K562 (cell line): ENCODE measurements at regions not wholly inside any gene's neighbourhood (a gene's known extent, or its start where the extent isn't known, plus 50 kb on each side); places are given as distances from the start of the nearest gene placed in this dataset.

Source experiments
- BMI1 ChIP-seq: fragments of 150-350 bp; IDR thresholded peaks from 2 replicates; pipeline ENCODE4 v1.6.1; 2014; ENCODE audit warnings: low read length
- CBFA2T2 ChIP-seq: fragments of 450-650 bp; conservative IDR thresholded peaks from 2 replicates; pipeline ENCODE4 v1.6.1; 2017; ENCODE audit warnings: mild to moderate bottlenecking
- FIP1L1 ChIP-seq: fragments of 200-400 bp; formaldehyde crosslinking; IDR thresholded peaks from 2 replicates; pipeline ENCODE4 v1.6.1; 2018; ENCODE audit warnings: mild to moderate bottlenecking, low read depth, low read length; ENCODE audit not compliant: poor library complexity, severe bottlenecking
- FOS ChIP-seq: IDR thresholded peaks from 3 replicates; pipeline ENCODE4 v1.6.1; 2011; ENCODE audit not compliant: insufficient read length; ENCODE audit errors: extremely low read depth
- FOXJ3 ChIP-seq: sonication (generic); formaldehyde crosslinking; IDR thresholded peaks from 2 replicates; pipeline ENCODE4 v1.4.0; 2020; ENCODE audit warnings: mild to moderate bottlenecking, missing genetic modification reagents
- GTF2B ChIP-seq: IDR thresholded peaks from 2 replicates; pipeline ENCODE4 v1.6.1; 2011; ENCODE audit not compliant: insufficient read length; ENCODE audit errors: extremely low read depth
- HDAC2 ChIP-seq: fragments of 450-650 bp; IDR thresholded peaks from 2 replicates; pipeline ENCODE4 v1.6.1; 2016; ENCODE audit warnings: mild to moderate bottlenecking
- HNRNPK ChIP-seq: fragments of 200-400 bp; formaldehyde crosslinking; IDR thresholded peaks from one replicate; pipeline ENCODE4 v1.6.1; 2018; ENCODE audit warnings: mild to moderate bottlenecking, low read depth, low read length; ENCODE audit not compliant: poor library complexity, severe bottlenecking
- MAZ ChIP-seq, 2 experiments: fragments of 450-650 bp in 1 of 2; sonication (generic) in 1 of 2; formaldehyde crosslinking; IDR thresholded peaks in 1 of 2; conservative IDR thresholded peaks in 1 of 2; 2 replicates each; pipeline versions ENCODE4 v1.4.0 to v1.5.0; 2020; ENCODE audit warnings: mild to moderate bottlenecking in 1 of 2, missing genetic modification reagents in 1 of 2
- MLLT1 ChIP-seq, 2 experiments: fragments of 450-650 bp; IDR thresholded peaks; 2 replicates each; pipeline ENCODE4 v1.6.1; 2016
- NFXL1 ChIP-seq: fragments of 450-650 bp; formaldehyde crosslinking; IDR thresholded peaks from 2 replicates; pipeline ENCODE4 v1.4.0; 2021; ENCODE audit warnings: mild to moderate bottlenecking
- POLR2AphosphoS5 ChIP-seq: IDR thresholded peaks from 2 replicates; pipeline ENCODE4 v1.6.1; 2011; ENCODE audit warnings: mild to moderate bottlenecking, low read depth, low read length, moderate library complexity; ENCODE audit not compliant: control insufficient read depth, insufficient read depth
- POLR2B ChIP-seq: fragments of 450-650 bp; IDR thresholded peaks from 2 replicates; pipeline ENCODE4 v1.6.1; 2018; ENCODE audit warnings: low read depth; ENCODE audit not compliant: partially characterized antibody
- POLR2H ChIP-seq: IDR thresholded peaks from 2 replicates; pipeline ENCODE4 v1.6.1; 2016; ENCODE audit warnings: missing genetic modification characterization, low read depth, mild to moderate bottlenecking, control low read depth, missing compliant biosample characterization, moderate library complexity
- PTTG1 ChIP-seq: fragments of 450-650 bp; IDR thresholded peaks from 2 replicates; pipeline ENCODE4 v1.6.1; 2016; ENCODE audit warnings: low read depth, mild to moderate bottlenecking, missing genetic modification characterization, missing compliant biosample characterization
- RBFOX2 ChIP-seq: fragments of 200-400 bp; formaldehyde crosslinking; IDR thresholded peaks from 2 replicates; pipeline ENCODE4 v1.6.1; 2017; ENCODE audit warnings: low read depth, mild to moderate bottlenecking, low read length, moderate library complexity
- SAFB ChIP-seq: fragments of 200-400 bp; formaldehyde crosslinking; IDR thresholded peaks from 2 replicates; pipeline ENCODE4 v1.6.1; 2017; ENCODE audit warnings: low read depth, low read length, borderline replicate concordance
- SMAD3 ChIP-seq: fragments of 450-650 bp; formaldehyde crosslinking; conservative IDR thresholded peaks from 2 replicates; pipeline ENCODE4 v1.4.0; 2020; ENCODE audit warnings: mild to moderate bottlenecking
- SMC3 ChIP-seq: conservative IDR thresholded peaks from 2 replicates; pipeline ENCODE4 v1.6.1; 2011; ENCODE audit warnings: low read depth, low read length, improper control_type of control experiment; ENCODE audit not compliant: insufficient read depth
- TCF3 ChIP-seq: sonication (generic); formaldehyde crosslinking; IDR thresholded peaks from 2 replicates; pipeline ENCODE4 v1.4.0; 2020; ENCODE audit warnings: mild to moderate bottlenecking, missing genetic modification reagents
- ZBTB26 ChIP-seq: fragments of 450-650 bp; formaldehyde crosslinking; IDR thresholded peaks from 2 replicates; pipeline ENCODE4 v1.4.0; 2022; ENCODE audit warnings: missing genetic modification characterization
- ZNF511 ChIP-seq: sonication (generic); formaldehyde crosslinking; IDR thresholded peaks from 2 replicates; pipeline ENCODE4 v1.8.0; 2022; ENCODE audit warnings: mild to moderate bottlenecking, missing genetic modification reagents

- TF ChIP-seq BMI1 (no peak), HDAC2 (no peak), POLR2B (peak; percentile 56), NFXL1 (no peak), POLR2H (peak; percentile 81), RBFOX2 (peak; percentile 75), PTTG1 (no peak), FOS (no peak), FOXJ3 (CRISPR knock-in tag) (no peak), MAZ (CRISPR knock-in tag; conservative IDR thresholded peaks at IDR 0.05 in 1 of 2, IDR thresholded peaks at IDR 0.05 in 1 of 2) (no peak), ZNF511 (CRISPR knock-in tag) (no peak), FIP1L1 (no peak), SAFB (no peak), CBFA2T2 (0 out of 2 replicates have a peak, but pooled peaks have one; percentile 6), SMAD3 (CRISPR knock-in tag) (no peak), HNRNPK (no peak), POLR2AphosphoS5 (peak; percentile 94), ZBTB26 (CRISPR knock-in tag) (no peak), TCF3 (CRISPR knock-in tag) (no peak), GTF2B (peak; percentile 92), SMC3 (no peak), MLLT1 (IDR thresholded peaks at IDR 0.05) (peak in 1 of 2 experiments; percentile 67; a peak in 1 of 4 replicates)
Measured at GRCh38 chr20:53752971-53753879, 159.6 kb upstream of the ZNF217 start (continued).
